OCI-LY1 (cell line): ENCODE measurements at regions not wholly inside any gene's neighbourhood (a gene's known extent, or its start where the extent isn't known, plus 50 kb on each side); places are given as distances from the start of the nearest gene placed in this dataset.

Source experiments
- EZH2 ChIP-seq: fragments of 200-600 bp; sonication (generic), shearing (Covaris generic); IDR thresholded peaks from 2 replicates; pipeline ENCODE4 v1.8.0; 2017; ENCODE audit warnings: borderline replicate concordance, mixed run types, mild to moderate bottlenecking, antibody characterized with exemption, low read length, moderate library complexity, mixed read lengths
- TF ChIP-seq, protein P1 (sequence below): fragments of 200-600 bp; sonication (generic), shearing (Covaris generic); IDR thresholded peaks from 2 replicates; pipeline ENCODE4 v1.5.1; 2017; ENCODE audit warnings: mild to moderate bottlenecking, antibody characterized with exemption, low read length, moderate library complexity, mixed read lengths

DNA sequence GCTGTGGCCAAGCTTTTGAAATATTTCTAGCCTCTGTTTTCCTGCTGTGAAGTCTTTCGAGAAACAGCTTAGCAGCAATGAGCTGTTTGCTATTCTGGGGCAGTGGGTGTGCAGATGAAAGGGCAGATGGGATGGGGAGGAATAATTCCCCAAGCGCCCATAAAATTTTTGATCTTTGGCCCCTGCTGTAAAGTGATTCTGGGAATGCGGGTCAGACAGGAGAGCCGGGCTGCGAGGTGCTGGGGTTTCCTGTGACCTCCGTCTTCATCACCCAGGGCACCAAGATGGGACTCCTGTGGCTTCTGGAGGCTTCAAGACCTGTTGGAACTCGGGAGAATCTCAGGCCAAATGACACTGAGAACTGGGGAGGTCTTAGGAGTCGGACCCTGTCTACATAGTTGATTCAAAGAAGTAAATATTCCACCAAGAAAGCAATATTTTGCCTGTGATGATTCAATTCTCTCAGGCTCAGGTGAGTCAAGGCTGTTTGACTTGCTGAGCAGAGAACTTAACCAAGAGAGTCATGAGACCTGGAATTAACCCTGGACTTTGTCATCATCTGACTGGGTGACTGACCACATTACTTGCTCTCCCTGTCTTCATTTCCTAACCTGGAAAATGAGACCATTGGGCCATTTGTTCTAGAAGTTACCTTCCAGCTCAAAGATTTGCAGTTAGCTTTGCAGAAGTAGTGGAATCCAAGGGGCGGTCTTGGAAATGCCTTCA is 86.4 kb downstream of the POLR2M start:
- no peak for TF ChIP-seq EZH2
- TF ChIP-seq, protein P1, sequence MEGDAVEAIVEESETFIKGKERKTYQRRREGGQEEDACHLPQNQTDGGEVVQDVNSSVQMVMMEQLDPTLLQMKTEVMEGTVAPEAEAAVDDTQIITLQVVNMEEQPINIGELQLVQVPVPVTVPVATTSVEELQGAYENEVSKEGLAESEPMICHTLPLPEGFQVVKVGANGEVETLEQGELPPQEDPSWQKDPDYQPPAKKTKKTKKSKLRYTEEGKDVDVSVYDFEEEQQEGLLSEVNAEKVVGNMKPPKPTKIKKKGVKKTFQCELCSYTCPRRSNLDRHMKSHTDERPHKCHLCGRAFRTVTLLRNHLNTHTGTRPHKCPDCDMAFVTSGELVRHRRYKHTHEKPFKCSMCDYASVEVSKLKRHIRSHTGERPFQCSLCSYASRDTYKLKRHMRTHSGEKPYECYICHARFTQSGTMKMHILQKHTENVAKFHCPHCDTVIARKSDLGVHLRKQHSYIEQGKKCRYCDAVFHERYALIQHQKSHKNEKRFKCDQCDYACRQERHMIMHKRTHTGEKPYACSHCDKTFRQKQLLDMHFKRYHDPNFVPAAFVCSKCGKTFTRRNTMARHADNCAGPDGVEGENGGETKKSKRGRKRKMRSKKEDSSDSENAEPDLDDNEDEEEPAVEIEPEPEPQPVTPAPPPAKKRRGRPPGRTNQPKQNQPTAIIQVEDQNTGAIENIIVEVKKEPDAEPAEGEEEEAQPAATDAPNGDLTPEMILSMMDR = no peak
